A549 (cell line): ENCODE measurements at regions not wholly inside any gene's neighbourhood (a gene's known extent, or its start where the extent isn't known, plus 50 kb on each side); places are given as distances from the start of the nearest gene placed in this dataset.

Experiments used
- ATAC-seq, 2 experiments: fragments of 200-7000 bp in 1 of 2; fragments of >200 bp in 1 of 2; cut with Nextera tagmentation in 1 of 2; cut with Tn5 transposase in 1 of 2; 3 replicates each; pipeline versions ENCODE4 v1.8.0 to v1.9.1; 2018 to 2020; ENCODE audit warnings: mild to moderate bottlenecking in 1 of 2, moderate library complexity in 1 of 2
- CTCF ChIA-PET: fragments of 300-600 bp; sonication (Branson Sonifier 250); formaldehyde crosslinking; extraction: SDS; loops from one replicate; lab custom pipeline; 2021; ENCODE audit warnings: antibody characterized with exemption, inconsistent platforms; lab: Yijun Ruan, JAX
- POLR2A ChIA-PET: fragments of 350-600 bp; formaldehyde crosslinking; extraction: SDS; loops from one replicate; lab custom pipeline; 2021; ENCODE audit warnings: antibody characterized with exemption, inconsistent platforms; lab: Yijun Ruan, JAX
- DNase-seq, 2 experiments: peaks; one replicate each; pipeline versions ENCODE4 v3.0.0 to v3.0.0-alpha.2; 2011 to 2016; ENCODE audit warnings: low read depth in 1 of 2, low spot score in 1 of 2
- FAIRE-seq: peaks from 2 replicates; lab custom pipeline; 2011; peaks lifted over from hg19 to GRCh38; lab: Jason Lieb, UNC
- H3K27ac ChIP-seq, 2 experiments: fragments of >200 bp; sonication (Bioruptor Twin); formaldehyde crosslinking; 3 replicates each; pipeline ENCODE4 v1.5.1; 2016 to 2017
- H3K4me1 ChIP-seq: fragments of >200 bp; sonication (Bioruptor Twin); formaldehyde crosslinking; 3 replicates; pipeline ENCODE4 v1.6.1; 2016
- H3K4me2 ChIP-seq: fragments of >200 bp; sonication (Bioruptor Twin); formaldehyde crosslinking; 3 replicates; pipeline ENCODE4 v1.6.1; 2016
- H3K4me3 ChIP-seq: fragments of >200 bp; sonication (Bioruptor Twin); formaldehyde crosslinking; 3 replicates; pipeline ENCODE4 v1.5.1; 2016
- H3K9me3 ChIP-seq: fragments of >200 bp; sonication (Bioruptor Twin); formaldehyde crosslinking; 3 replicates; pipeline ENCODE4 v1.6.1; 2016
- BHLHE40 ChIP-seq: IDR thresholded peaks from 2 replicates; pipeline ENCODE4 v1.6.1; 2012; ENCODE audit warnings: low read depth, low read length, inconsistent platforms
- CBX2 ChIP-seq: fragments of 200-600 bp; sonication (generic); IDR thresholded peaks from 2 replicates; pipeline ENCODE4 v1.6.1; 2016; ENCODE audit warnings: low read depth, mild to moderate bottlenecking, borderline replicate concordance
- CHD4 ChIP-seq: fragments of 200-600 bp; sonication (generic); IDR thresholded peaks from 2 replicates; pipeline ENCODE4 v1.6.1; 2016; ENCODE audit warnings: antibody characterized with exemption, mild to moderate bottlenecking, borderline replicate concordance
- EHF ChIP-seq: fragments of 250-450 bp; sonication (Bioruptor Pico); IDR thresholded peaks from 2 replicates; pipeline ENCODE4 v1.5.0; 2020; ENCODE audit warnings: mild to moderate bottlenecking
- EHMT2 ChIP-seq: fragments of 200-600 bp; sonication (generic); IDR thresholded peaks from 2 replicates; pipeline ENCODE4 v1.6.1; 2016; ENCODE audit warnings: antibody characterized with exemption, low read depth, mild to moderate bottlenecking, moderate library complexity
- EP300 ChIP-seq, 2 experiments: fragments of >200 bp; sonication (Bioruptor Twin); formaldehyde crosslinking; IDR thresholded peaks; 2 replicates in 1 of 2; 3 replicates in 1 of 2; pipeline ENCODE4 v1.6.1; 2016 to 2017
- HOXB13 ChIP-seq: fragments of 250-450 bp; sonication (Bioruptor Pico); IDR thresholded peaks from 2 replicates; pipeline ENCODE4 v1.5.0; 2020; ENCODE audit warnings: low read depth, mild to moderate bottlenecking, moderate library complexity
- JUNB ChIP-seq: fragments of >200 bp; sonication (Bioruptor Twin); formaldehyde crosslinking; IDR thresholded peaks from 2 replicates; pipeline ENCODE4 v1.6.1; 2016
- KDM5A ChIP-seq: fragments of 200-600 bp; sonication (generic); IDR thresholded peaks from 2 replicates; pipeline ENCODE4 v1.6.1; 2016; ENCODE audit warnings: antibody characterized with exemption, mild to moderate bottlenecking
- MAFK ChIP-seq: fragments of 450-650 bp; IDR thresholded peaks from 2 replicates; pipeline ENCODE4 v1.6.1; 2014; ENCODE audit not compliant: partially characterized antibody
- MAZ ChIP-seq: fragments of 150-350 bp; IDR thresholded peaks from 2 replicates; pipeline ENCODE4 v1.6.1; 2014; ENCODE audit warnings: antibody characterized with exemption, low read depth, low read length, borderline replicate concordance
- MYC ChIP-seq: IDR thresholded peaks from 2 replicates; pipeline ENCODE4 v1.6.1; 2012; ENCODE audit warnings: mild to moderate bottlenecking, inconsistent platforms, low read length, improper control_type of control experiment, borderline replicate concordance
- NFE2L2 ChIP-seq: fragments of 150-350 bp; conservative IDR thresholded peaks from 2 replicates; pipeline ENCODE4 v1.6.1; 2014; ENCODE audit warnings: low read length
- NPAS2 ChIP-seq: fragments of 250-450 bp; sonication (Bioruptor Pico); IDR thresholded peaks from 2 replicates; pipeline ENCODE4 v1.8.0; 2022; ENCODE audit warnings: mild to moderate bottlenecking, moderate library complexity, borderline replicate concordance
- NR3C1 ChIP-seq: fragments of >200 bp; sonication (Bioruptor Twin); formaldehyde crosslinking; IDR thresholded peaks from 3 replicates; pipeline ENCODE4 v1.6.1; 2017
- RAD21 ChIP-seq, 2 experiments: fragments of >200 bp in 1 of 2; sonication (Bioruptor Twin) in 1 of 2; formaldehyde crosslinking in 1 of 2; IDR thresholded peaks in 1 of 2; conservative IDR thresholded peaks in 1 of 2; 2 replicates in 1 of 2; 3 replicates in 1 of 2; pipeline ENCODE4 v1.6.1; 2012 to 2018; ENCODE audit warnings: inconsistent platforms in 1 of 2
- RARB ChIP-seq: fragments of 250-450 bp; sonication (Bioruptor Pico); IDR thresholded peaks from 2 replicates; pipeline ENCODE4 v1.8.0; 2021; ENCODE audit warnings: mild to moderate bottlenecking, moderate library complexity
- RFX5 ChIP-seq: fragments of 450-650 bp; IDR thresholded peaks from 2 replicates; pipeline ENCODE4 v1.7.1; 2014; ENCODE audit warnings: antibody characterized with exemption, mild to moderate bottlenecking, moderate library complexity
- SMC3 ChIP-seq: fragments of >200 bp; sonication (Bioruptor Twin); formaldehyde crosslinking; IDR thresholded peaks from 3 replicates; pipeline ENCODE4 v1.6.1; 2018; ENCODE audit warnings: inconsistent platforms
- ZSCAN20 ChIP-seq: fragments of 250-450 bp; sonication (Bioruptor Pico); IDR thresholded peaks from 2 replicates; pipeline ENCODE4 v1.8.0; 2022; ENCODE audit warnings: mild to moderate bottlenecking, moderate library complexity
- WGBS: methylation state at CpG from one replicate; pipeline ENCODE4 v1.1.6; 2017; ENCODE audit errors: missing lambda C conversion rate; 5-methylcytosine and 5-hydroxymethylcytosine counted together
- TF ChIP-seq, protein P1 (sequence below): fragments of 250-450 bp; sonication (Bioruptor Pico); IDR thresholded peaks from 2 replicates; pipeline ENCODE4 v1.5.0; 2020; ENCODE audit warnings: low read depth, mild to moderate bottlenecking, moderate library complexity
- TF ChIP-seq, protein P2 (sequence below): fragments of 150-350 bp; IDR thresholded peaks from 2 replicates; pipeline ENCODE4 v1.6.1; 2014; ENCODE audit warnings: low read depth, mild to moderate bottlenecking, low read length
- TF ChIP-seq, protein P3 (sequence below): fragments of 450-650 bp; IDR thresholded peaks from 2 replicates; pipeline ENCODE4 v1.6.1; 2014; ENCODE audit warnings: antibody characterized with exemption

DNA sequence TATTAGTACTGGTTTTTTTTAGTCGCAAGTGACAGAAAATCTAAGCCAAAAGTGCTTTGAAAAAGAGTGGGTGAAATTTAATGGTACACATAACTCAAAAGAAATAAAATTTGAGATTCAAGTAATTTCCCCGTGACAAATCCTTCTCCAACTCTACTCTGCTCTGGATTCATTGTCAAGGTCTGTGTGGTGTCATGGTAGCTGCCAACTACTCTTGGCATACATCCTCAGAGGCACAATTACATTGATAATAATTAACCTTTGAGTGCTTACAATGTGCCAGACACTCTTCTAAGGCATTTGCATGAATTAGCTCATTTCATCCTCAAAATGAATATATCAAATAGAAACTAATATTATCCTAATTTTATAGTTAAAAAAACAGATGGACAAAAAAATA, 1153.9 kb upstream of the NCAM2 start:
- TF ChIP-seq JUNB (no peak), ZSCAN20 (CRISPR knock-in tag) (no peak), MAZ (no peak), RFX5 (no peak), NFE2L2 (no peak), RARB (no peak), NR3C1 (no peak), MAFK (no peak), MYC (no peak), SMC3 (no peak), BHLHE40 (no peak)
- TF ChIP-seq, protein P1, sequence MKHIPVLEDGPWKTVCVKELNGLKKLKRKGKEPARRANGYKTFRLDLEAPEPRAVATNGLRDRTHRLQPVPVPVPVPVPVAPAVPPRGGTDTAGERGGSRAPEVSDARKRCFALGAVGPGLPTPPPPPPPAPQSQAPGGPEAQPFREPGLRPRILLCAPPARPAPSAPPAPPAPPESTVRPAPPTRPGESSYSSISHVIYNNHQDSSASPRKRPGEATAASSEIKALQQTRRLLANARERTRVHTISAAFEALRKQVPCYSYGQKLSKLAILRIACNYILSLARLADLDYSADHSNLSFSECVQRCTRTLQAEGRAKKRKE (CRISPR knock-in tag) = no peak
- TF ChIP-seq, all 56 proteins: peak for 0
- Histone ChIP-seq H3K27ac (no peak overlapping the region), H3K4me3 (no peak overlapping the region), H3K4me2 (no peak overlapping the region), H3K9me3 (no peaks in the 10 kb centered on the region), H3K4me1 (no peaks in the 10 kb centered on the region)
- ChIA-PET POLR2A (no interaction called here), CTCF (no interaction called here)
- 2% methylated on average over 2 of the region's 2 CpGs for WGBS
- FAIRE-seq (no peak), ATAC-seq (no peak), DNase-seq (no peak)

DNA sequence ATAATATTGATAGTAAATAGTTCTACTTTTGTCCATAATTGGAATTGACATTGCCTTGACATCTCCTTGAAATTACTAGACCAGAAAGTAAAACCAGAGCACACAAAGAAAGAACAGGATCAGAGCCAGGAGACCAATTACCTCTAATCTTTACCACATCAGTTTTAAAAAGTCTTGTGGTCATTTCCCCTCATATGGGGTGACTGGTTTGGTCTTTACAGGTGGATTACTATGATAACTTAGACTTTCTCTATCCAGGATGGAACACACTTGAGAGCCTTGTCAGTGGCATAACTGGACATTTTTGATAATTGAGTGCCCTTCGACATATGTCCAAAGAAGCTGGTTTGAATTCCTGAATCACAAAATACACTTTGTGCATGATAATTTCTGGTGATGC, 1148.1 kb upstream of the NCAM2 start:
- Histone ChIP-seq H3K4me3 (no peak overlapping the region), H3K4me2 (no peak overlapping the region), H3K27ac (no peak overlapping the region), H3K4me1 (no peaks in the 10 kb centered on the region), H3K9me3 (no peaks in the 10 kb centered on the region)
- CTCF ChIA-PET = no interaction called here
- POLR2A ChIA-PET = no interaction called here
- ATAC-seq (no peak), DNase-seq (no peak), FAIRE-seq (no peak)
- TF ChIP-seq HOXB13 = no peak
- WGBS = 6% methylated on average over 1 of the region's 1 CpG

- WGBS = 8% methylated on average over 3 of the region's 10 CpGs
- no peak for FAIRE-seq
These were observed 1145.1 kb upstream of the NCAM2 start for GRCh38 chr21:19853061-19853460.

More at GRCh38 chr21:19853061-19853460, 1145.1 kb upstream of the NCAM2 start:
- ChIA-PET POLR2A (no interaction called here), CTCF (no interaction called here)
- TF ChIP-seq KDM5A = no peak
- TF ChIP-seq MAZ = no peak
- no peak for TF ChIP-seq EHF (CRISPR knock-in tag)
- TF ChIP-seq HOXB13 = no peak
- no peak for TF ChIP-seq EP300 (IDR thresholded peaks at IDR 0.05)
- TF ChIP-seq, protein P2, sequence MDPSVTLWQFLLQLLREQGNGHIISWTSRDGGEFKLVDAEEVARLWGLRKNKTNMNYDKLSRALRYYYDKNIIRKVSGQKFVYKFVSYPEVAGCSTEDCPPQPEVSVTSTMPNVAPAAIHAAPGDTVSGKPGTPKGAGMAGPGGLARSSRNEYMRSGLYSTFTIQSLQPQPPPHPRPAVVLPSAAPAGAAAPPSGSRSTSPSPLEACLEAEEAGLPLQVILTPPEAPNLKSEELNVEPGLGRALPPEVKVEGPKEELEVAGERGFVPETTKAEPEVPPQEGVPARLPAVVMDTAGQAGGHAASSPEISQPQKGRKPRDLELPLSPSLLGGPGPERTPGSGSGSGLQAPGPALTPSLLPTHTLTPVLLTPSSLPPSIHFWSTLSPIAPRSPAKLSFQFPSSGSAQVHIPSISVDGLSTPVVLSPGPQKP = no peak
- no peak for TF ChIP-seq NPAS2 (CRISPR knock-in tag)
- TF ChIP-seq BHLHE40 = no peak
- no peak for TF ChIP-seq ZSCAN20 (CRISPR knock-in tag)
- TF ChIP-seq RARB = no peak
- TF ChIP-seq NFE2L2 = no peak
- TF ChIP-seq RAD21 (conservative IDR thresholded peaks at IDR 0.05 in 1 of 2, IDR thresholded peaks at IDR 0.05 in 1 of 2) = no peak
- TF ChIP-seq EHMT2 = no peak
- no peak for TF ChIP-seq CHD4
- TF ChIP-seq, protein P3, sequence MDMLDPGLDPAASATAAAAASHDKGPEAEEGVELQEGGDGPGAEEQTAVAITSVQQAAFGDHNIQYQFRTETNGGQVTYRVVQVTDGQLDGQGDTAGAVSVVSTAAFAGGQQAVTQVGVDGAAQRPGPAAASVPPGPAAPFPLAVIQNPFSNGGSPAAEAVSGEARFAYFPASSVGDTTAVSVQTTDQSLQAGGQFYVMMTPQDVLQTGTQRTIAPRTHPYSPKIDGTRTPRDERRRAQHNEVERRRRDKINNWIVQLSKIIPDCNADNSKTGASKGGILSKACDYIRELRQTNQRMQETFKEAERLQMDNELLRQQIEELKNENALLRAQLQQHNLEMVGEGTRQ = no peak
- no peak for TF ChIP-seq CBX2
- Histone ChIP-seq H3K4me2 (no peak overlapping the region), H3K9me3 (no peaks in the 10 kb centered on the region), H3K4me3 (no peak overlapping the region), H3K4me1 (no peaks in the 10 kb centered on the region), H3K27ac (no peak overlapping the region)
- ATAC-seq (no peak), DNase-seq (no peak)
